ENCODE measurements at regions not wholly inside any gene's neighbourhood (a gene's known extent, or its start where the extent isn't known, plus 50 kb on each side); places are given as distances from the start of the nearest gene placed in this dataset.

DNA sequence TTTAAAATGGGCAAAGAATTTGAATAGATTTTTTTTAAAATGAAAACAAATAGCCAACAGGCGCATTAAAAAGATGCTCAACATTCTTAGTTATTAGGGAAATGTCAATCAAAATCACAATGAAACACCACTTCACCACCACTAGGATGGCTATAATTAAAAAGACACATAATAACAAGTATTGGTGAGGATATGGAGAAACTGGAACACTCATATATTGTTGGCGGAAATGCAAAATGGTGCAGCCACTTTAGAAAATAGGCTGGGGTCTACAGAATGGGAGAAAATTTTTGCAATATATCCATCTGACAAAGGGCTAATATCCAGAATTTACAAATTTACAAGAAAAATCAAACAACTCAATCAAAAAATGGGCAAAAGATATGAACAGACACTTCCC lies 107.8 kb upstream of the FOXD3 start:
- TF ChIP-seq, protein P1, sequence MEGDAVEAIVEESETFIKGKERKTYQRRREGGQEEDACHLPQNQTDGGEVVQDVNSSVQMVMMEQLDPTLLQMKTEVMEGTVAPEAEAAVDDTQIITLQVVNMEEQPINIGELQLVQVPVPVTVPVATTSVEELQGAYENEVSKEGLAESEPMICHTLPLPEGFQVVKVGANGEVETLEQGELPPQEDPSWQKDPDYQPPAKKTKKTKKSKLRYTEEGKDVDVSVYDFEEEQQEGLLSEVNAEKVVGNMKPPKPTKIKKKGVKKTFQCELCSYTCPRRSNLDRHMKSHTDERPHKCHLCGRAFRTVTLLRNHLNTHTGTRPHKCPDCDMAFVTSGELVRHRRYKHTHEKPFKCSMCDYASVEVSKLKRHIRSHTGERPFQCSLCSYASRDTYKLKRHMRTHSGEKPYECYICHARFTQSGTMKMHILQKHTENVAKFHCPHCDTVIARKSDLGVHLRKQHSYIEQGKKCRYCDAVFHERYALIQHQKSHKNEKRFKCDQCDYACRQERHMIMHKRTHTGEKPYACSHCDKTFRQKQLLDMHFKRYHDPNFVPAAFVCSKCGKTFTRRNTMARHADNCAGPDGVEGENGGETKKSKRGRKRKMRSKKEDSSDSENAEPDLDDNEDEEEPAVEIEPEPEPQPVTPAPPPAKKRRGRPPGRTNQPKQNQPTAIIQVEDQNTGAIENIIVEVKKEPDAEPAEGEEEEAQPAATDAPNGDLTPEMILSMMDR (IDR thresholded peaks at IDR 0.05; ENCODE audit: poor library complexity, severe bottlenecking), result no peak
- TF ChIP-seq EP300 (conservative IDR thresholded peaks at IDR 0.05; ENCODE audit: poor library complexity, severe bottlenecking) (no peak), EZH2 (IDR thresholded peaks at IDR 0.05; ENCODE audit: borderline replicate concordance, insufficient read depth, low read length, poor library complexity, severe bottlenecking) (no peak), POLR2AphosphoS5 (IDR thresholded peaks at IDR 0.05) (no peak)

Measured in neural cell (in vitro differentiated cells).